Neuronal stem cell (in vitro differentiated cells): ENCODE measurements at regions not wholly inside any gene's neighbourhood (a gene's known extent, or its start where the extent isn't known, plus 50 kb on each side); places are given as distances from the start of the nearest gene placed in this dataset.
"Not testable (repeated sequence)": the region's sequence is repeated elsewhere in the genome, so short reads cannot be mapped to it uniquely, and the experiment has no call there.

Experiments
- DNase-seq: peaks from one replicate; pipeline ENCODE4 v3.0.0-alpha.2; 2013; ENCODE audit warnings: low spot score
- H2AFZ ChIP-seq: one replicate; pipeline ENCODE4 v1.6.1; 2013; ENCODE audit warnings: mild to moderate bottlenecking, low read length, inconsistent platforms
- H2AK5ac ChIP-seq: 2 replicates; pipeline ENCODE4 v1.6.1; 2013; ENCODE audit warnings: low read depth, mild to moderate bottlenecking, inconsistent platforms, low read length, moderate library complexity, mixed read lengths
- H2BK120ac ChIP-seq: 2 replicates; pipeline ENCODE4 v1.6.1; 2013; ENCODE audit warnings: low read depth, mild to moderate bottlenecking, inconsistent platforms, low read length, moderate library complexity, mixed read lengths
- H2BK12ac ChIP-seq: one replicate; pipeline ENCODE4 v1.6.1; 2013; ENCODE audit warnings: low read length, inconsistent platforms
- H2BK15ac ChIP-seq: 2 replicates; pipeline ENCODE4 v1.6.1; 2013; ENCODE audit warnings: mild to moderate bottlenecking, low read length, inconsistent platforms, mixed read lengths
- H2BK5ac ChIP-seq: one replicate; pipeline ENCODE4 v1.6.1; 2013; ENCODE audit warnings: inconsistent platforms, mild to moderate bottlenecking, low read length, moderate library complexity
- H3K14ac ChIP-seq: one replicate; pipeline ENCODE4 v1.6.1; 2013; ENCODE audit warnings: low read length, inconsistent platforms
- H3K18ac ChIP-seq: 2 replicates; pipeline ENCODE4 v1.6.1; 2013; ENCODE audit warnings: low read length, inconsistent platforms
- H3K23ac ChIP-seq: 2 replicates; pipeline ENCODE4 v1.6.1; 2013; ENCODE audit warnings: low read depth, mild to moderate bottlenecking, mixed read lengths, low read length, inconsistent platforms; ENCODE audit not compliant: poor library complexity
- H3K27ac ChIP-seq: replicated peaks from 3 replicates; pipeline ENCODE4 v1.5.1; 2013; ENCODE audit warnings: low read length, inconsistent platforms
- H3K27me3 ChIP-seq, 3 experiments: 2 replicates each; pipeline ENCODE4 v1.6.1; 2013; ENCODE audit warnings: low read length in 3 of 3, mild to moderate bottlenecking in 2 of 3, inconsistent platforms in 1 of 3, low read depth in 1 of 3, mixed read lengths in 1 of 3, moderate library complexity in 1 of 3; ENCODE audit not compliant: control insufficient read depth in 3 of 3, insufficient read depth in 3 of 3
- H3K36me3 ChIP-seq, 2 donors: replicated peaks in 1 of 2; 2 replicates each; pipeline ENCODE4 v1.6.1; 2013; ENCODE audit warnings: low read length in 2 of 2; ENCODE audit not compliant: control insufficient read depth in 2 of 2, insufficient read depth in 2 of 2
- H3K4ac ChIP-seq: 2 replicates; pipeline ENCODE4 v1.6.1; 2013; ENCODE audit warnings: inconsistent platforms, mild to moderate bottlenecking, low read length, moderate library complexity
- H3K4me1 ChIP-seq, 2 donors: 1 replicate in 1 of 2; 2 replicates in 1 of 2; pipeline ENCODE4 v1.6.1; 2013; ENCODE audit warnings: low read length in 2 of 2, low read depth in 1 of 2; ENCODE audit not compliant: control insufficient read depth in 2 of 2, insufficient read depth in 1 of 2
- H3K4me2 ChIP-seq: one replicate; pipeline ENCODE4 v1.6.1; 2013; ENCODE audit warnings: mild to moderate bottlenecking, low read length, inconsistent platforms; ENCODE audit not compliant: insufficient read depth, poor library complexity, severe bottlenecking
- H3K4me3 ChIP-seq, 2 donors: 2 replicates each; pipeline ENCODE4 v1.5.1; 2013; ENCODE audit warnings: low read length in 2 of 2, mild to moderate bottlenecking in 2 of 2, inconsistent platforms in 1 of 2, moderate library complexity in 1 of 2
- H3K79me1 ChIP-seq: one replicate; pipeline ENCODE4 v1.6.1; 2013; ENCODE audit warnings: low read depth, mild to moderate bottlenecking, inconsistent platforms, low read length, moderate library complexity
- H3K9ac ChIP-seq: one replicate; pipeline ENCODE4 v1.6.1; 2013; ENCODE audit warnings: mild to moderate bottlenecking, low read depth, low read length, inconsistent platforms; ENCODE audit not compliant: poor library complexity
- H3K9me3 ChIP-seq, 2 donors: replicated peaks in 1 of 2; 2 replicates each; pipeline versions ENCODE3 to v1.6.1; 2013; ENCODE audit warnings: low read length in 2 of 2, mild to moderate bottlenecking in 2 of 2, inconsistent platforms in 1 of 2, low read depth in 1 of 2, mixed read lengths in 1 of 2, moderate library complexity in 1 of 2; ENCODE audit not compliant: control insufficient read depth in 2 of 2, insufficient read depth in 1 of 2
- H4K8ac ChIP-seq: one replicate; pipeline ENCODE4 v1.6.1; 2013; ENCODE audit warnings: low read depth, mild to moderate bottlenecking, inconsistent platforms, low read length, moderate library complexity
- H4K91ac ChIP-seq: one replicate; pipeline ENCODE4 v1.6.1; 2013; ENCODE audit warnings: low read length, low read depth, mild to moderate bottlenecking, inconsistent platforms; ENCODE audit not compliant: poor library complexity
- WGBS, 2 donors: extraction: QIAGEN DNeasy Blood & Tissue Kit; methylation state at CpG; one replicate each; pipeline ENCODE4 v1.1.7; 2013; ENCODE audit warnings: missing lambda C conversion rate in 2 of 2, mixed read lengths in 1 of 2; ENCODE audit not compliant: insufficient read length in 2 of 2, insufficient replicate concordance in 1 of 2; ENCODE audit errors: extremely low coverage in 2 of 2; 5-methylcytosine and 5-hydroxymethylcytosine counted together

DNA sequence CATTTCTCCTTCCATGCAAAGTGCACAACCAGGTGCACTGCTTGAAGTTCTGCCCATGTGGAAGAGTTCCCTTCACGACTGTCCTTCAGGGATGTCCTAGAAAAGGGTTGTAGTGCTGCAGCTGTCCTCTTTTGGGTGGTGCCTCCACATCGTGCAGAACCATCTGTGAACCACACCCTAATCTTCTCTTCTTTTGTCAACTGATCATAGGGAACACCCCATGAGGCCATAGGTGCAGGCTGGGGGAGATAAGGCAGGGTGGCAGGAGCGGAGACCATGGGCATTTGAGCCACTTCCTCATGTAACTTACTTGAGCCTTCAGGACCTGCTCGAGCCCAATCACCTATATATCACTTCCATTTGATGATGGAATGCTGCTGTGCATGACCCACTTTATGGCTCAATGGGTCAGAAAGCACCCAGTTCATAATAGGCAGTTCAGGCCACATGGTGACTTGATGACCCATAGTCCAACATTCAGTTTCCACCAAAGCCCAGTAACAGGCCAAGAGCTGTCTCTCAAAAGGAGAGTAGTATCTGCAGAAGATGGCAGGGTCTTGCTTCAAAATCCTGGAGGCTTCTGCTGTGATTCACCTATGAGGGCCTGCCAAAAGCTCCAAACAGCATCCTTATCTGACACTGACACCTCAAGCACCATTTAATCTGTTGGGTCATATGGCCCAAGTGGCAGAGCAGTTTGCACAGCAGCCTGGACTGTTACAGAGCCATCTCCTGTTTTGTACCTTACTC is 84.7 kb upstream of the CYRIA start:
- Histone ChIP-seq H3K4me2 (no peak overlapping the region), H2AK5ac (no peak overlapping the region), H3K18ac (no peak overlapping the region), H3K14ac (no peak overlapping the region), H2BK120ac (no peak overlapping the region), H3K27ac (no peak overlapping the region), H4K91ac (no peak overlapping the region), H3K79me1 (no peaks in the 10 kb centered on the region), H2BK15ac (no peak overlapping the region), H3K36me3 (no peaks in the 10 kb centered on the region), H3K4me1 (no peaks in the 10 kb centered on the region), H3K4me3 (no peak overlapping the region), H3K23ac (peak overlapping the region; percentile 46), H3K4ac (no peak overlapping the region), H2BK12ac (no peak overlapping the region), H2BK5ac (no peak overlapping the region), H4K8ac (no peak overlapping the region), H3K27me3 (peaks cover 0 to 3% (median 0%) of the 10 kb centered on the region in 3 experiments), H2AFZ (no peak overlapping the region), H3K9me3 (no peaks in the 10 kb centered on the region), H3K9ac (no peak overlapping the region)
- no CpG with 5 or more reads among the region's 4 CpGs for WGBS, 2 donors
- DNase-seq, result no peak

GRCh38 chr2:16748511-16749266 is 83.1 kb upstream of the CYRIA start:
- not testable (repeated sequence) for H3K4me1 ChIP-seq, DNase-seq, H3K27me3 ChIP-seq, H3K4me3 ChIP-seq, H3K9me3 ChIP-seq, H3K27ac ChIP-seq, H2AFZ ChIP-seq, H3K4me2 ChIP-seq, H4K8ac ChIP-seq, H3K14ac ChIP-seq, H2BK5ac ChIP-seq, H3K79me1 ChIP-seq, H3K4ac ChIP-seq, H3K18ac ChIP-seq, H4K91ac ChIP-seq, H2AK5ac ChIP-seq, H2BK15ac ChIP-seq, H3K23ac ChIP-seq, H3K36me3 ChIP-seq, H3K9ac ChIP-seq, H2BK120ac ChIP-seq, H2BK12ac ChIP-seq
- WGBS, 2 donors, result no CpG with 5 or more reads among the region's 1 CpG

DNA sequence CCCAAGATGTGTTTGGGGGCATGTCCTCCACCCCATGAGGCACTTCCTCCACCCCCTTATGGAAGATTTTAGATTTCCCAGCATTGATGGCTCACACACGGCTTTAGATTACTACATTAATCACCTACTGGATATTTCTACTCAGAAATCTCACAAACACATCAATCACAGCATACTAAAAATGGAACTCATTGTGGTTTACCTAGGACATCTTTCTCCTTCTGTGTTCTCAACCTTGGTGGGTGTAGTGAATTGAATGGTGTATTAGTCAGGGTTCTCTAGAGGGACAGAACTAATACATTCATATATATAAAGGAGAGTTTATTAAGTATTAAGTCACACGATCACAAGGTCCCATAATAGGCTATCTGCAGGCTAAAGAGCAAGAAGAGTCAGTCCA is 82.1 kb upstream of the CYRIA start:
- no peak overlapping the region for H3K23ac ChIP-seq
- H4K91ac ChIP-seq, result no peak overlapping the region
- no peak overlapping the region for H4K8ac ChIP-seq
- no peak overlapping the region for H3K9ac ChIP-seq
- H3K36me3 ChIP-seq, result no peaks in the 10 kb centered on the region
- H3K14ac ChIP-seq, result no peak overlapping the region
- no peak for DNase-seq
- no CpG with 5 or more reads among the region's 2 CpGs for WGBS, 2 donors
- H2AFZ ChIP-seq, result no peak overlapping the region
- no peaks in the 10 kb centered on the region for H3K9me3 ChIP-seq
- no peak overlapping the region for H3K18ac ChIP-seq
- H2BK15ac ChIP-seq, result no peak overlapping the region
- H3K4me3 ChIP-seq, result no peak overlapping the region
- no peaks in the 10 kb centered on the region for H3K27me3 ChIP-seq
- H2BK120ac ChIP-seq, result no peak overlapping the region
- no peak overlapping the region for H2AK5ac ChIP-seq
- H2BK12ac ChIP-seq, result no peak overlapping the region
- H3K27ac ChIP-seq, result no peak overlapping the region
- peaks cover 2% of the 10 kb centered on the region for H3K79me1 ChIP-seq
- no peak overlapping the region for H3K4me2 ChIP-seq
- no peak overlapping the region for H3K4ac ChIP-seq
- no peak overlapping the region for H2BK5ac ChIP-seq
- no peaks in the 10 kb centered on the region for H3K4me1 ChIP-seq

DNA sequence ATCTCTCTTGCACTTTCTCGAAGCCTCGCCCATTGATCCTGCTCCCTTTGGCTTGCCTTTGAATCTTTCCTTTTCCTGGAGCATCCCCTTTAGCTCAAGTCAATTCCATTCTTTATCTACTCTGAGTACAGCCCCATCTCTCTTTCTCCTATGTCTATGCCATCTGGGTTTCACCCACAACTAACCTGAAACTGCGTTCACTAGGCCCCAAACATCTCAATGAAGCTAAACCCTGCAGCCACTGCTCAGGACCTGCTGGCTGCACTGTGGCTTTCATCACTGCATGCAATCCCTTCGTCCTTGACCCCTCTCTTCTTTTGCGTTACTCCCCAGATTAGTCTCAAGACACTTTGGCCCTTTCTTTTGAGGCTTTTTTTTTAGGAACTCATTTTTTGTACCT is 81.6 kb upstream of the CYRIA start:
- no peak overlapping the region for H2AFZ ChIP-seq
- H2AK5ac ChIP-seq, result no peak overlapping the region
- no peak overlapping the region for H2BK12ac ChIP-seq
- no peak overlapping the region for H3K23ac ChIP-seq
- no peak overlapping the region for H3K4me3 ChIP-seq
- no peaks in the 10 kb centered on the region for H3K27me3 ChIP-seq
- H3K9me3 ChIP-seq, result no peaks in the 10 kb centered on the region
- no peak overlapping the region for H2BK15ac ChIP-seq
- no peak overlapping the region for H3K4me2 ChIP-seq
- DNase-seq, result no peak
- H2BK5ac ChIP-seq, result no peak overlapping the region
- H3K79me1 ChIP-seq, result peaks cover 2% of the 10 kb centered on the region
- no peak overlapping the region for H4K8ac ChIP-seq
- H3K27ac ChIP-seq, result no peak overlapping the region
- H3K18ac ChIP-seq, result no peak overlapping the region
- H3K4me1 ChIP-seq, result no peaks in the 10 kb centered on the region
- H3K36me3 ChIP-seq, result no peaks in the 10 kb centered on the region
- H2BK120ac ChIP-seq, result no peak overlapping the region
- H3K4ac ChIP-seq, result no peak overlapping the region
- WGBS, 2 donors, result no CpG with 5 or more reads among the region's 5 CpGs
- H3K9ac ChIP-seq, result no peak overlapping the region
- no peak overlapping the region for H4K91ac ChIP-seq
- H3K14ac ChIP-seq, result no peak overlapping the region
